GM21528 (cell line): ENCODE measurements at regions not wholly inside any gene's neighbourhood (a gene's known extent, or its start where the extent isn't known, plus 50 kb on each side); places are given as distances from the start of the nearest gene placed in this dataset.
"Not testable (repeated sequence)": the region's sequence is repeated elsewhere in the genome, so short reads cannot be mapped to it uniquely, and the experiment has no call there.

Experiments used
- ATAC-seq: cut with Tn5 transposase; IDR thresholded peaks from one replicate; pipeline ENCODE4 v1.9.1; 2021; ENCODE audit warnings: mild to moderate bottlenecking, moderate library complexity; ENCODE audit not compliant: unreplicated experiment, low FRiP score

GRCh38 chr5:82420524-82420923 lies 142.4 kb upstream of the RPS23 start:
- not testable (repeated sequence) for ATAC-seq

GRCh38 chr5:82419559-82420332 lies 141.6 kb upstream of the RPS23 start:
- ATAC-seq = no peak

- no peak for ATAC-seq
Observed at GRCh38 chr5:82418608-82418950, 140.4 kb upstream of the RPS23 start.

DNA sequence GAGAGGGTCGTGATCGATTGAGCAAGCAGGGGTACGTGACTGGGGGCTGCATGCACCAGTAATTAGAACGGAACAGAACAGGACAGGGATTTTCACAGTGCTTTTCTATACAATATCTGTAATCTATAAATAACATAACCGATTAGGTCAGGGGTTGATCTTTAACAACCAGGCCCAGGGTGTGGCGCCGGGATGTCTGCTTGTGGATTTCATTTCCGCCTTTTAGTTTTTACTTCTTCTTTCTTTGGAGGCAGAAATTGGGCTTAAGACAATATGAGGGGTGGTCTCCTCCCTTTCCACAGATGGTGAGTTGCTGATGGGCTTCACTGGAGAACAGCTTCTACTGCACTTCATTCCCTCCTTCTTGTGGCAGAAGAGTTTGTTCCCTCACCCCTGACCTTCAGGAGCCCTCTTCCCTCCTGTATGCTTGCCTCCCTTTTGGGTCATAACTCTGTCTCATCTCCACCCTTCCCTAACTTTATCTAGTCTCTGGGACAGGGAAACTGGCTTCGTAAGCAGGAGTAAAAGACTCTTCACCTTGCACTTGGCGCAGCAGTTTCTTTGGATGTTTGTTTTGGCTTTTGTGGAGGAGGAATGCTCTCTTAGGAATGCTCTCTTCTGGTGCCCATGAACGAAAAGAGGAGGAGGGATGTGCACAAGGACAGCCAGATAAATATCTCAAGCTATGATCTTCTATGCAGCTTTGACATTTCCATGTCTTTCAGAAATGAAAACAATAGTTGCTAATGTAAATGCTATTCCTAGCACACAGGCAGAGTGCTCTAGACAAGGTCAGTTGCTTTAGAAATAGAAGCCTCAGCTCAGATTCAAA lies 139.8 kb upstream of the RPS23 start:
- no peak for ATAC-seq

DNA sequence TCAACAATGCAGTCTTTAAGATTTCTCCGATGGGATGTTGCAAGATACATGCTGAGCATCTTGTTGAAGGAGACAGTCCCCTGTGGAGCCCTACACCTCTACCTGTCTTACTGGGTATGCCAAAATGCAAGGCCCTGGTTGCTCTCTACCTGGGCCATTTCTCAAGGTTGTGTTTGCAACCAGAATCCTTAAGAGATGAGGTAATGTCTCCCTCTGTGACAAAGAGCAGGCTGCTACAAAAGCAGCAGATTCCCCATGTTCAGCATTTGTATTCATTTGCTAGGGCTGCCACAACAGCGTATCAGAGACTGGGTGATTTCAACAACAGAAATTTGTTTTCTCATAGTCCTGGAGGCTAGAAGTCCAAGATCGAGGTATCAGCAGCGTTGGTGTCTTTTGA lies 138.4 kb upstream of the RPS23 start:
- no peak for ATAC-seq

DNA sequence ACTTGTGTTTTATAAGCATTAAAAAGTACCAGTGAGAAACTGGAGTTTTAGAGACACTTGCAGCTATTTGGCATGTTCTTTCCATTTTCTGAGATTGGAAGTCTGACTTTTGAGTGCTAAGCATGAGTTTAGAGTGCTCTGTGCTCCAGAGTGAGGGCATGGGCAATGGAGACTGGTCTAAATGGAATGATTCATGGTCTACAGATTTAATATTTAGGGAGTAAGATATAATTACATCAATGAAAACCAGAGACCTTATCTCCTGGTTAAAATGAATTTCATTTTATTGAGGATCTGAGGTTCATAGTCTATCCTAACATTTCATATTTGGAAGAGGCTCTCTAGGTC lies 135.9 kb upstream of the RPS23 start:
- ATAC-seq = no peak

DNA sequence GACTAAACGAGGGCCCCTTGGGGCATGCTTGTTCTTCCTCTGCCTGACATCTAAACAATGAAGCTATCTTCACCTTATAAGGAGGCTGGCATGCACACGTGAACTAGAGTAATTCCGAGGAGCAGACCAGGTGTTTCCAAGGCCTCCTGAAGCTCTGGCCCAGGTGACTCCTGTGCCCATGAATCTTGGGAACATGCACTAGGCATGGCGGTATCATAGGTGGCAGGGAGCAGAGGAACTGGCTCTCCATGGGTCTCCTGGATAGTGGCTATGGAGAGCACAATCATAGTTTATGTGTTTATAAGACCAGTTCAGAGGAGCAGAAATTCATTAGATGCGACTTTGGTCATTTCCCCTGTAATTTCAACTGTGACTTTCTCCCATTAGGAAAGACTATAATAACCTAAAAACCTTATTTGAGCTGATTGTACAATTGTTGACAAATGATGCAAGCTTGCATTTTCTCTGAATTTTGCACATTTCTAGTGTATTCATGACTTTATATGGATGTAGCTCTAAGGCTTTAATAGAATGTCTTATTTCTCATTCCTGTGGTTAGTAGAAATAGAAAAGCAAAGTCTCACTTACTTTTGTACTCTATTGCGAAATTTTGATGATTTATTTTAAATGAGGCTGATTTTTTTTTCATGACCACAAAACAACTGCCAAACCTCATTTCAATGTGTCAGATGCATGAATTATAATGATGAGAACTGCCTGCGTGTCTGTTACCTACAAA lies 135.3 kb upstream of the RPS23 start:
- ATAC-seq = no peak

GRCh38 chr5:82408033-82408432 lies 129.9 kb upstream of the RPS23 start:
- no peak for ATAC-seq

DNA sequence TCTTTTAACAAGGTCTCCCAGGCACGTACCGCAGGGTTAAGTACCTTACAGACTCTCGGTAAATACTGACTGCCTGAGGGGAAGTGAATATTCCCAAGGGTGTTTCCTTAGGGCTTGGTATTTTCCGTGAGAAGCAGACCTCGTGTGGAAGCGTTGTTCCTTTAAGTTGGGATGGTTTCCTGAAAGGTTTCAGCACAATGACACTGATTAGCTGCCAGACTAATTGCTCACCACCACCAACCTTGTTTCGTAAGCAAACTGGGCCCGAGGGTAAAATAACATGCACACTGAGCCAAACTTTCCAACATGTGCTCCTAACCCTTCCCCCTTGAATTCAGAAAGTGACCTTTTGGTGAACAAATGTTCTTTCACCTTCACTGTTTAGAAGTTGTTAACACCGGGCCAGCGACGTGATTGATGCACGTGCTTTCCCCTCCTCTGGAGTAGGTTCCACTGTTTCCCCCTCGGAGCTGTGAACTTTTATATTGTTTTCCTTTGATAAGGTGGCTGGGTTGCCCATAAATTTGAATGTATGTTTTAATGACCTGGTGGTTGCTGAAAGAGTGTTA lies 128.1 kb upstream of the RPS23 start:
- ATAC-seq = no peak

- no peak for ATAC-seq
Observed at GRCh38 chr5:82405618-82406204, 127.6 kb upstream of the RPS23 start.

- no peak for ATAC-seq
Observed at GRCh38 chr5:82405161-82405560, 127.0 kb upstream of the RPS23 start.

DNA sequence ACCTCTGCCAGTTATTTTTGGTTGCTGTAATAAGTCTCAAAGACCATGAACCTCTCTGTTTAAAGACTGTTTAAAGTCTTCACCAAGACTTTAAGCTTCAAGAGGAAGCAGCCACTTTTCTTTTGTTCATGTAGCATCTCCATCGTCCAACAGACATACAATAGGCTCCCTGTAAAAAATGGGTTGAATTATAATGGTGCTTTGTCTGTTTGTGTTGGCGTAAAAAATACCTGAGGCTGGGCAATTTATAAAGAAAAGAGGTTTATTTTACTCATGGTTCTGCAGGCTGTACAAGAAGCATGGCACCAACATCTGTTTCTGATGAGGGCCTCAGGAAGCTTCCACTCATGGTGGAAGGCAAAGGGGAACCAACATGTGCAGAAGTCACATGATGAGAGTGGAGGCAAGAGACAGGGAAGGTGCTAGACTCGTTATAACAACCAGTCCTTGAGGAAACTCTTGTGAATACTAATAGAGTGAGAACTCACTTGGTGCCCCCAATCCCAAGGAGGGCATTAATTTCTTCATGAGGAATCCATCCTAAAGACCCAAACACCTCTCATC lies 126.3 kb upstream of the RPS23 start:
- no peak for ATAC-seq

DNA sequence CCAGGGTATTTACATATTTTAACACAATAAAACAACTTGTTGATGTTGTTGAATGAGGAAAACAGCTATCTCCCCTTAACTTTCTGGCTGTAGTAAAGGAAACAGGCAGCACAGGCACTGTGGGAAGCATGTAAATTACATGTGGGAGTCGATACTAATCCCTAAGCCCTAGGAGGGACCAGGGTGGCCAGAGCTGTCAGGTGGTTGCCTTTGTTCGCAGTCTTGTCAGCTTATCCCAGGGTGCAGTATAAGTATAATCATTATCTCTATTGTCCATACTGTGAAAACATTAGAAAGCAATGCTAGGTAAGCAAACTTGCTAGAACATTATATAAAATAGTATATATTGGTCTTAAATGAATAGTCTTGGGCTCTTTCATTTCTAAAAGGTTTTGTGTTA lies 125.6 kb upstream of the RPS23 start:
- ATAC-seq = no peak

DNA sequence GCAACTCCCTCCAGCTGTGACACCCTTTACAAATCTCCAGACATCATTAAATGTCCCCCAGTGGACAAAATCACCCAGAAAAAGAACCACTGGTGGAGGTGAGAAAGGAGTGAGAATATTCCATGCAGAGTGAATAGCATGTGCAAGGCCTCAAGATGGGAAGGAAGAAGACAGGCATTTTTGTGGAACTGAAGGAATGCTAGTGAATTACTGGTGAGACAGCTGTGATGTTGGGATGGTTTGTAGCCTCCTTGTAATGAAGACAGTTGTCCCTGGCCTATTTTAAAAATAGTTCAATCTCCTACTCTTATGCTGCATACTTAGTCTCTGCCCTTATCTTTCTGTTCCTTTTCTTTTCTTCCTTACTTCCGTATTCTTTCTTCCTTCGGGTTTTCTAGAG lies 124.9 kb upstream of the RPS23 start:
- no peak for ATAC-seq

DNA sequence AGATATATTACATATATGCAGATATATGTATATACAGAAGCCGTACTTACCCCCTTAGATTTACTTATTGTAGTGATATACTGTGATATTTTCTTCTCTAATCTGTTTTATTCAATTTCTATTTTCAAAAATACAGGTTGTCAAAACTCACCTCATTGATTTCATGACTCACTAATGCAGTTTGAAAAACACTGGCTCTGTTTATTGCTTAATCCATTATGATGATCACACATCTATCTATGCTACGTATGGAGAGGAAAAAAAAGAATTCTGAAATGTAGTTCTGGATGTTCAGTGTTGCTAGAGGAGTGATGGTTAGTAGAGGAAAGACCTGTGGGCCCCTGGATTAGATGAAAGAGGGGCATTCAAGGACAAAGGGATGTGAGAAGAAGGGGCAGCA lies 121.0 kb upstream of the RPS23 start:
- ATAC-seq = no peak

DNA sequence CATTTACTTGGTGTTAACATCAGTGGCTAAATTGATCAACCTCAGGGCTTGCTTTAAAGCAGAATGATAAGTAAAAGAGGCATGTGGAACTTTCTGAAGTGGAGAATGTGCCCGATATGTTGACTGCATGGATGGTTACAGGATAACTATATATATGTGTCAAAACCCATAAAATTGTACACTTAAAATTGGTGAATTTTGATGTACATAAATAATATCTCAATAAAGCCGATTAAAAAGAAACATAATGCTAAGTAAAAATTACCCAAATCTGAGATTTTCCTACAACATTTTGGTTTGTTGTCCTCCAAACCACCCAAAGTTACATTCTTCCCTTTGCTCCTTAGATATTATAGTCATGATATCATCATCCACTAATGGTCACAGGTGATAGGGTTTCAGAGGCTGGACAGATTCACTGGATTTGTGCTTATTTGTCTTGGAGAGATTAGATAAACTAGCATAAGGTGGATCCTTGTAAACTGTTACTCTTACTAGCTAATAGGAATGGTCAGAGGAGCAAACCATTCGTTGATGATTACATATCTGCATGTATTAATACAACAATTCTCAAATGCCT lies 119.7 kb upstream of the RPS23 start:
- no peak for ATAC-seq

DNA sequence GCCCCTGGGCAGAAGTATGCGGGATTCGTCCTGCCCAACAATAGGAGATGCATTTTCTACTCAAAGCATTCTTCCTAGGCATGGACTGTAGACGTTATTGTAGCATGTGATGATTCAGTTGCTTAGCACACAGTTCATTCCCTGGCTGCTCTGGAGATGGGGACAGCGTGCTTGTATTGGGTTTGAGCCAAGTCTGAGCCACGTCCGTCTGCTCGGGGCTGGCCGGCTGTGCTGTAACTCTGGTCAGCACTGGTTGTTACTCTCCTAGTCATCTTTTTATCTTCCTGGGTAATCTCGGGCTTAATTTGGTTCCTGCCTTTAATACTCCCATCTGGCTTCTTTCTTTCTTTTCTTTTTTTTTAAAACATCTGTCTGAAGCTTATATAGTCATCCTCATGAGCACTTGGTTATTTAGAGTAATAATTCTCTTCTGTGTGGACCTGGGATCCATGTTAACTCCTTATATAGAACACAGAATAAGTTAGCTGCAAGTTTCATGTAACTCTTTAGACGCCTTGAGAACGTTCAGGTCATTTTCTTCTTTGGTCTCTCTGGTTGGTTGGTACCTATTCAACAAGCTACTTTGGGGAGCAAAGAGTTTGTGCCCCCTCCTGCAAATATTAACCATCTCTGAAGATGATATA lies 118.8 kb upstream of the RPS23 start:
- no peak for ATAC-seq

- no peak for ATAC-seq
Observed at GRCh38 chr5:82396396-82396795, 118.2 kb upstream of the RPS23 start.

- ATAC-seq = no peak
Observed at GRCh38 chr5:82393951-82394350, 115.8 kb upstream of the RPS23 start.

GRCh38 chr5:82390088-82390487 lies 111.9 kb upstream of the RPS23 start:
- ATAC-seq = no peak
